ENCODE measurements at regions not wholly inside any gene's neighbourhood (a gene's known extent, or its start where the extent isn't known, plus 50 kb on each side); places are given as distances from the start of the nearest gene placed in this dataset.

DNA sequence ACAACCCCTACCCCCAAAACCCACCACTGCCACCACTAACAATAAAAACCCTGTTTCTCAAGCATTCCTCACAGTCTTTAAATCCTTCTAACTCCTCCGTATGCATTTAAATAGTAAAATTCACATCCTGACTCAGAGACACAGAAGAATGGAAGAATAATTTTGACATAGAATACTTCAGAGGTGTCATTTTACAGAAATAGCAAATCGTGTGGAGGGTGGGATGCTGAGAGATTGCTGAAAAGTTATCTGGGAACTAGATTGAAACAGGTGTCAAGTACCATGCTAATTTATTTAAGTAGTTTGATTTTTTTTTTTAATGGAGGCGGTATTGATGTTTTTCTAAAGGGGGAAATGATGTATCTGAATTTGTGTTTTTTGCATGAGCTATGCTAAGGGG, 575.2 kb upstream of the TPK1 start:
- Histone ChIP-seq H3K9me3 (no peaks in the 10 kb centered on the region; the same call in 1 of the 3 replicates), H3K4me1 (no peaks in the 10 kb centered on the region), H3K4me3 (no peak overlapping the region), H3K27ac (no peak overlapping the region), H3K4me2 (no peak overlapping the region)
- no peak for ATAC-seq
- WGBS (ENCODE audit: missing lambda C conversion rate) = 11% methylated on average over 3 of the region's 3 CpGs
- TF ChIP-seq JUN (IDR thresholded peaks at IDR 0.05) (no peak), NFE2L2 (conservative IDR thresholded peaks at IDR 0.05; ENCODE audit: low read length) (no peak), EHMT2 (IDR thresholded peaks at IDR 0.05; ENCODE audit: low read depth) (no peak), CHD2 (IDR thresholded peaks at IDR 0.05; ENCODE audit: low read length, partially characterized antibody) (no peak), FOSL2 (IDR thresholded peaks at IDR 0.05) (no peak), FOSL2 (CRISPR knock-in tag; IDR thresholded peaks at IDR 0.05) (no peak), MAZ (IDR thresholded peaks at IDR 0.05; ENCODE audit: borderline replicate concordance, low read depth, low read length) (no peak), RFX5 (IDR thresholded peaks at IDR 0.05) (no peak), ZFP36 (IDR thresholded peaks at IDR 0.05; ENCODE audit: borderline replicate concordance, partially characterized antibody) (no peak), KDM5A (IDR thresholded peaks at IDR 0.05) (no peak), CBX2 (IDR thresholded peaks at IDR 0.05; ENCODE audit: borderline replicate concordance, low read depth) (no peak), HOXB13 (CRISPR knock-in tag; IDR thresholded peaks at IDR 0.05; ENCODE audit: low read depth) (no peak), SREBF2 (IDR thresholded peaks at IDR 0.05) (no peak), PHF8 (IDR thresholded peaks at IDR 0.05; ENCODE audit: borderline replicate concordance, low read depth) (no peak), BHLHE40 (IDR thresholded peaks at IDR 0.05; ENCODE audit: low read depth, low read length) (no peak), NPAS2 (CRISPR knock-in tag; IDR thresholded peaks at IDR 0.05; ENCODE audit: borderline replicate concordance) (no peak)
- TF ChIP-seq, protein P1, sequence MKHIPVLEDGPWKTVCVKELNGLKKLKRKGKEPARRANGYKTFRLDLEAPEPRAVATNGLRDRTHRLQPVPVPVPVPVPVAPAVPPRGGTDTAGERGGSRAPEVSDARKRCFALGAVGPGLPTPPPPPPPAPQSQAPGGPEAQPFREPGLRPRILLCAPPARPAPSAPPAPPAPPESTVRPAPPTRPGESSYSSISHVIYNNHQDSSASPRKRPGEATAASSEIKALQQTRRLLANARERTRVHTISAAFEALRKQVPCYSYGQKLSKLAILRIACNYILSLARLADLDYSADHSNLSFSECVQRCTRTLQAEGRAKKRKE (CRISPR knock-in tag; IDR thresholded peaks at IDR 0.05; ENCODE audit: low read depth) = no peak
- TF ChIP-seq, protein P2, sequence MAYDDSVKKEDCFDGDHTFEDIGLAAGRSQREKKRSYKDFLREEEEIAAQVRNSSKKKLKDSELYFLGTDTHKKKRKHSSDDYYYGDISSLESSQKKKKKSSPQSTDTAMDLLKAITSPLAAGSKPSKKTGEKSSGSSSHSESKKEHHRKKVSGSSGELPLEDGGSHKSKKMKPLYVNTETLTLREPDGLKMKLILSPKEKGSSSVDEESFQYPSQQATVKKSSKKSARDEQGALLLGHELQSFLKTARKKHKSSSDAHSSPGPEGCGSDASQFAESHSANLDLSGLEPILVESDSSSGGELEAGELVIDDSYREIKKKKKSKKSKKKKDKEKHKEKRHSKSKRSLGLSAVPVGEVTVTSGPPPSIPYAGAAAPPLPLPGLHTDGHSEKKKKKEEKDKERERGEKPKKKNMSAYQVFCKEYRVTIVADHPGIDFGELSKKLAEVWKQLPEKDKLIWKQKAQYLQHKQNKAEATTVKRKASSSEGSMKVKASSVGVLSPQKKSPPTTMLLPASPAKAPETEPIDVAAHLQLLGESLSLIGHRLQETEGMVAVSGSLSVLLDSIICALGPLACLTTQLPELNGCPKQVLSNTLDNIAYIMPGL (CRISPR knock-in tag; IDR thresholded peaks at IDR 0.05; ENCODE audit: borderline replicate concordance) = no peak
- TF ChIP-seq, protein P3, sequence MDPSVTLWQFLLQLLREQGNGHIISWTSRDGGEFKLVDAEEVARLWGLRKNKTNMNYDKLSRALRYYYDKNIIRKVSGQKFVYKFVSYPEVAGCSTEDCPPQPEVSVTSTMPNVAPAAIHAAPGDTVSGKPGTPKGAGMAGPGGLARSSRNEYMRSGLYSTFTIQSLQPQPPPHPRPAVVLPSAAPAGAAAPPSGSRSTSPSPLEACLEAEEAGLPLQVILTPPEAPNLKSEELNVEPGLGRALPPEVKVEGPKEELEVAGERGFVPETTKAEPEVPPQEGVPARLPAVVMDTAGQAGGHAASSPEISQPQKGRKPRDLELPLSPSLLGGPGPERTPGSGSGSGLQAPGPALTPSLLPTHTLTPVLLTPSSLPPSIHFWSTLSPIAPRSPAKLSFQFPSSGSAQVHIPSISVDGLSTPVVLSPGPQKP (IDR thresholded peaks at IDR 0.05; ENCODE audit: low read depth, low read length) = no peak
- TF ChIP-seq, protein P4, sequence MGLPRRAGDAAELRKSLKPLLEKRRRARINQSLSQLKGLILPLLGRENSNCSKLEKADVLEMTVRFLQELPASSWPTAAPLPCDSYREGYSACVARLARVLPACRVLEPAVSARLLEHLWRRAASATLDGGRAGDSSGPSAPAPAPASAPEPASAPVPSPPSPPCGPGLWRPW (IDR thresholded peaks at IDR 0.05) = no peak
- TF ChIP-seq, protein P5, sequence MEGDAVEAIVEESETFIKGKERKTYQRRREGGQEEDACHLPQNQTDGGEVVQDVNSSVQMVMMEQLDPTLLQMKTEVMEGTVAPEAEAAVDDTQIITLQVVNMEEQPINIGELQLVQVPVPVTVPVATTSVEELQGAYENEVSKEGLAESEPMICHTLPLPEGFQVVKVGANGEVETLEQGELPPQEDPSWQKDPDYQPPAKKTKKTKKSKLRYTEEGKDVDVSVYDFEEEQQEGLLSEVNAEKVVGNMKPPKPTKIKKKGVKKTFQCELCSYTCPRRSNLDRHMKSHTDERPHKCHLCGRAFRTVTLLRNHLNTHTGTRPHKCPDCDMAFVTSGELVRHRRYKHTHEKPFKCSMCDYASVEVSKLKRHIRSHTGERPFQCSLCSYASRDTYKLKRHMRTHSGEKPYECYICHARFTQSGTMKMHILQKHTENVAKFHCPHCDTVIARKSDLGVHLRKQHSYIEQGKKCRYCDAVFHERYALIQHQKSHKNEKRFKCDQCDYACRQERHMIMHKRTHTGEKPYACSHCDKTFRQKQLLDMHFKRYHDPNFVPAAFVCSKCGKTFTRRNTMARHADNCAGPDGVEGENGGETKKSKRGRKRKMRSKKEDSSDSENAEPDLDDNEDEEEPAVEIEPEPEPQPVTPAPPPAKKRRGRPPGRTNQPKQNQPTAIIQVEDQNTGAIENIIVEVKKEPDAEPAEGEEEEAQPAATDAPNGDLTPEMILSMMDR (IDR thresholded peaks at IDR 0.05) = no peak
- CTCF ChIA-PET = no interaction called here
- no peak for FAIRE-seq
- no peak for DNase-seq (ENCODE audit: low read depth in 1 of 2, low spot score in 1 of 2)
- POLR2A ChIA-PET = no interaction called here

DNA sequence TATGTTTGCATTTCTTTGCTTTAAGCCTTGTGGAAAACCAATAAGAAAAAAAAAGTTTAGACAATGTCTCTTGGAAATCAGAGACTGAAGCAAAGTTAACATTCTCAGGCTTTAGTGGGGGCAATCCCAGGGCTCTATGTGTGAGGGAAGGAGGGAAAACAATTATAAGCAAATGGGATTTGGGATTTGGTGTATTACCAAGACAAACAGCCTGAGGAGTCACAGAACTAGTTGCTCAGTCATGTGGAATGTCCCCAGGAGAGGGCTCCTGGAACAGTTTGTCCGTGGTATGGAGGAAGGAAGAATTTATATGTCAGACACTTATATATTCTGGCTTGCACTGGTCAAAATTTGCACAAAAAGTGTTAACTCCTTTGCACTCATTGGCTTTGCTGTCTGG, 562.9 kb upstream of the TPK1 start:
- TF ChIP-seq EHF (CRISPR knock-in tag; IDR thresholded peaks at IDR 0.05) = no peak
- no peak for TF ChIP-seq RAD21 (conservative IDR thresholded peaks at IDR 0.05 in 1 of 2, IDR thresholded peaks at IDR 0.05 in 1 of 2)
- no peak for TF ChIP-seq ZNF302 (CRISPR knock-in tag; IDR thresholded peaks at IDR 0.05)
- TF ChIP-seq HOXB13 (CRISPR knock-in tag; IDR thresholded peaks at IDR 0.05; ENCODE audit: low read depth) = no peak
- TF ChIP-seq, protein P6, sequence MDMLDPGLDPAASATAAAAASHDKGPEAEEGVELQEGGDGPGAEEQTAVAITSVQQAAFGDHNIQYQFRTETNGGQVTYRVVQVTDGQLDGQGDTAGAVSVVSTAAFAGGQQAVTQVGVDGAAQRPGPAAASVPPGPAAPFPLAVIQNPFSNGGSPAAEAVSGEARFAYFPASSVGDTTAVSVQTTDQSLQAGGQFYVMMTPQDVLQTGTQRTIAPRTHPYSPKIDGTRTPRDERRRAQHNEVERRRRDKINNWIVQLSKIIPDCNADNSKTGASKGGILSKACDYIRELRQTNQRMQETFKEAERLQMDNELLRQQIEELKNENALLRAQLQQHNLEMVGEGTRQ (IDR thresholded peaks at IDR 0.05) = no peak
- TF ChIP-seq HOXB5 (CRISPR knock-in tag; IDR thresholded peaks at IDR 0.05) = no peak
- TF ChIP-seq JUN (IDR thresholded peaks at IDR 0.05) = no peak
- no peak for TF ChIP-seq ESRRA (IDR thresholded peaks at IDR 0.05; ENCODE audit: borderline replicate concordance, low read length)
- no peak for TF ChIP-seq CBX2 (IDR thresholded peaks at IDR 0.05; ENCODE audit: borderline replicate concordance, low read depth)
- TF ChIP-seq CHD2 (IDR thresholded peaks at IDR 0.05; ENCODE audit: low read length, partially characterized antibody) = no peak
- no peak for TF ChIP-seq MAZ (IDR thresholded peaks at IDR 0.05; ENCODE audit: borderline replicate concordance, low read depth, low read length)
- no peak for TF ChIP-seq EHMT2 (IDR thresholded peaks at IDR 0.05; ENCODE audit: low read depth)
- no peak for TF ChIP-seq HOXA7 (CRISPR knock-in tag; IDR thresholded peaks at IDR 0.05)
- TF ChIP-seq FOSL2 (IDR thresholded peaks at IDR 0.05) = no peak
- TF ChIP-seq FOSL2 (CRISPR knock-in tag; IDR thresholded peaks at IDR 0.05) = no peak
- no peak overlapping the region for H3K4me3 ChIP-seq
- FAIRE-seq (no peak), DNase-seq (ENCODE audit: low read depth in 1 of 2, low spot score in 1 of 2) (no peak), ATAC-seq (no peak)
- no peak overlapping the region for H3K4me2 ChIP-seq
- WGBS (ENCODE audit: missing lambda C conversion rate) = 8% methylated on average over 1 of the region's 1 CpG
- H3K27ac ChIP-seq = no peak overlapping the region
- H3K4me1 ChIP-seq = no peaks in the 10 kb centered on the region
- POLR2A ChIA-PET = no interaction called here
- CTCF ChIA-PET = no interaction called here
- no peaks in the 10 kb centered on the region for H3K9me3 ChIP-seq

All from A549 (cell line).